Retina (tissue), 1 donor: ENCODE measurements at regions not wholly inside any gene's neighbourhood (a gene's known extent, or its start where the extent isn't known, plus 50 kb on each side); places are given as distances from the start of the nearest gene placed in this dataset.

Experiments
- DNase-seq: peaks from one replicate; pipeline ENCODE4 v3.0.0-alpha.2; 2016

DNA sequence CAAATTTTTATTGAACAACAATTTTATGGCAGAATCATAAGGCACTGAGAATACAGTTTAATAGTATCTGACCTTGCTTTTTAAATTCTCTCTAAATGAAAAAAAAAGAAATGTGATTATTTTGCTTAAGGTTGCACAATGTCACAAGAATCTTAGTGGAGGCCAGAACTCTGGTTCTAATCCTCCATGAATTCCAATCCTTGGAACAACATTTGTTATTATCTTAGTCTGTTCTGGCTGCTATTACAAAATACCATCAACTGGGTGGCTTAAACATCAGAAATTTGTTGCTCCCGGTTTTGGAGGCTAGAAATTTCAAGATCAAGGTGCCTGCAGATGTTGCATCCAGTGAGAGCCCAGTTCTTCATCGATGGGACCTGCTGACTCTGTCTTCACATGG lies 158.2 kb upstream of the POM121L12 start:
- DNase-seq, result no peak

DNA sequence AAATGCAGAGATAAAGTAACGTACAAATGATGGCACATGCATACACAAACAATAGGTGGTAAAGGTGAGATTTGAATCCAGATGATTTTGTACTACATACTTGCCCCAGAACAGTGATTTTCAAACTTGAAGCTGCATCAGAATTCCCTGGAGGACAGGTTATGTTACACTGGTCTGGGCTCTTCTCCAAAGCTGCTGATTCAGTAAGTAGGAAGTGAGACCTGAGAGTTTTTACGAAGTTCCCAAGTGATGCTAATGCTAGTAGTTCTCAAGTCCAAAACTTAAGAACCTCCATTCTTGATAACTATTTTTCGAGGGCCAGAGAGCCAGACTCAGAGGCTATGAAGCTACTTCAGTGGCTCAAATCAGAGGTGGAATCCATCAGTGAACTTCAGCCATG lies 159.0 kb upstream of the POM121L12 start:
- no peak for DNase-seq

DNA sequence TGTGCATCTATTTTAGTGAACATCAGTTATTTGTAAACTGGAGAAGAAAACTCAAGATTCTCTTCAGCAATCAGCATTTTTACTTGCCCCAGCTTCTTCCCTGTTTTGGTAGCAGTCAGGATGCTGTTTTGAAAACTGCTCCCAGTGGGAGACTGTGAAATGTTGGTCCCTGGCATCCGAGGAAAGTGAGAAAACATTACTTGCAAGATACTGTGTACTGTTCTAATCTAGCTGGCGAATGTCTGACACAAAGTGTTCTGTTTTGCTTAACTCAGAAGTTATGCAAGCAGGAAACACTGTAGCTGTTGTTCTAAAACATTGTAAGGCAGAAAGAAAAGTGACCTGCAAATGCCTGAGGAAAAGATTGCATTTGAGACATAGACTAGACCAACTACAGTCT lies 171.8 kb upstream of the POM121L12 start:
- no peak for DNase-seq

DNA sequence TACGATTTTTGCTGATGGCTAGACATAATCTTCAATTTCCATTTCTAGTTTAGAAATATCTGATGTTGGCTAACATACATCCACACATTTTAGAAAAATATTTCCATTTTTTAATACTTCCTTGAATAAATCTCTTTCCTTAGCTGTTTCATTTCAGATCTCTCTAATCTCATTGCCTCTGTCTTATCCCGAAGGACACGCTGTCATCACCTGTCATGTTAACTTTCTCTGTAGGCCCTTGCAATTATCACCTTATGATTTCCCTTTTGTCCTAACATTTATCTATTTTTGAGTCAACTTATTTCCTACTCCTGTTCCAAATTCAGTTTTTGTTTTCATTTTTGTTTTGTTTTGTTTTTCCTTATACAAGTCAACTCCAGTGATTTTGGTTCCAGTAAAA lies 173.1 kb upstream of the POM121L12 start:
- no peak for DNase-seq

DNA sequence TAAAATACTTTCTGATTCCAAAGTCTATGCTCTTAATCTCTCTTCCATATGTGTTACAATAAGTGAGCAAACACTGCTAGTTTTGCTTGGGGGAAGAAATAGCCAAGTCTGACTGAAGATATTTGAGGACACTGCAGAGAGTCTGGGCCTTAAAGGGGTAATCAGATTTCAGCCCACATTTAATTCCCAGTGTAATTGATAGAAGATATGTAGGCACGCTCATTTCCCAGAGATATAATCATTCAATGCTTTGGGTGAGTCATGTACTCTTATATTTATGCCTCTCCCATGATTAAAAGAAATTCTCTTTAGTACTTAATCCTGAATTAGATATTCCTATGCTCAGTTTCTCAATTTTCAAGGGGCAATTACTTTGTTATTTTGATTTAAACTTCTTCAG lies 178.1 kb upstream of the POM121L12 start:
- no peak for DNase-seq

DNA sequence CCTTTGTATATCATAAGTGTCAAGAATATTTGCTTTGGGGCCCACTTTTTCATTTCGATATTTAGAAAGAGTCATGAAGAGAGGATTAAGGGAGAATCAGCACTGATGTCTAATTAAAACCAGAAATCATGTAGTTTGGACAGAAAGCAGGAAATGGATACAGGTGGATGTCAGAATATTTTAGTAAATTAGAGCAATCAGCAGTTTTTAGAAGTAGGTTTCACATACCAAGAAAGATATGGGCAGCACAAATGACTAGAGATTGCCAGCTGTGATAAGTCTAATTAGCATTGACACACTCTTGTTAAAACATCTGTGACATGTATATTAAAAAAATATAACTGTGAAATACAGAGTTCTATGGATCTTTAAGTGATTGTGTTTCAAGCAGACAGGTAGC lies 180.8 kb upstream of the POM121L12 start:
- DNase-seq, result no peak

DNA sequence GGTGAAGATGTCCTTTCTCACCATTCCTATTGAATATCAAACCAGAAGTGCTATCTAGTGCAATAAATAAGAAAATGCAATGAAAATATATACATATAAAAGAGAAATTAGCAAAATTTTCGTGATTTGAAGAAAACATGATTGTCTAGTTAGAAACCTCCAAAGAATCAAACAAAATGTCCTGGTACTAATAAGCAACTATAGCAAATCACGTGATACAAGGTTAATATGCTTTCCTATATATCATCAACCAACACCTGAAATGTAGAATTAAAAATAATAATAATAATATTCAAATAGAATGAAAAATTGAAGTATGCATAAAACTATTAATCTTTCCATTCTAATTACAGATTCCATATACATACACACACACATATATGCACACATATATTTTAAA lies 183.9 kb upstream of the POM121L12 start:
- no peak for DNase-seq

DNA sequence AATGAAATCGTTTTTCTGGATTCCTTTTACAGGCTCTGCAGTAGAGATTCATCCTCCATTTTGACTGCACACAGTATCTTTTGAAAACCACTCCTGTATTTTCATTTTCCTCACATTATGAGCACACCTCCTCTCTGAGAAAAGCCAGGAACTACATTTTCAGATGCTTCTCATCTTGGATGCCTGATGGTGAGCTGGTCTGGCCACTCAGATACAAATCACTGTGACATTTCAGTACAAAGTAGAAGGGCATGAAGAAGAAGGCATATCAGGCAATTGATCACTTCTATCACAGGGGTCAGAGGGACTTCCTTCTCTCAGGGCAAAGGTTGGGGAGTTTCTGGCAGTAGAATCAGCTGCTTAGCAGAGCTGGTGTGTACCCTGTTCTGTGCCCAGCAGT lies 192.0 kb upstream of the POM121L12 start:
- no peak for DNase-seq

DNA sequence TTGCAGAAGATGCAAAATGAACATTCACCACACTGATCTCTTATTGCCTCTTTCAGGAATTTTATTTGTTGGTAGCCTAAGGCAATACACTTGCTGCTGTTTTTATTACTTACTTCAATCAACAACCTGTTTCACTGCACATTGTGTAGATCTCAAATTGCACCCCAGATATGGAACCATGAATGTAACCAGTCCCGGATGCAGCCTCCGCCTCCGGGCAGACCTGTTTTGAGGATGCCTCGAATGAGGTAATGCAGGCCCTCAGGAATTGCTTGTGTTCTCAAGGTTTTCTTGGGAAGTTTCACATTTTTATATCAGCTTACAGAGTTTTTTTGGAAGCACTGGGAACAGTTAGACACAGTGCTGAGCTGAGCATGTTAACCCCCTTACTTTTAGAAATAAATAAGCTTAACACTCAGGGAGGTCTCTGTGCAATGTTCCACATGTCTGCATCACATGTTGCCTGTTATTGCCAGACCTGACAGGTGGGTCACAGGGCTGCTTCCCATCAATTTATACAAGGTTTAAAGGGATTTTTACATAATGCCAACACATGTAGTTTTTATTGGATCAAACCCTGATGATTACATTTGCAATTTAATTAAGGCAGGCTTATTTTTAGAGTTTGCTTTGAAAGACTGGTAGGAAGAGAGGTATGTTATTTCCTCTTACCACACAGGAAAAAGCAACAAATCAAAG lies 193.1 kb upstream of the POM121L12 start:
- DNase-seq, result no peak

DNA sequence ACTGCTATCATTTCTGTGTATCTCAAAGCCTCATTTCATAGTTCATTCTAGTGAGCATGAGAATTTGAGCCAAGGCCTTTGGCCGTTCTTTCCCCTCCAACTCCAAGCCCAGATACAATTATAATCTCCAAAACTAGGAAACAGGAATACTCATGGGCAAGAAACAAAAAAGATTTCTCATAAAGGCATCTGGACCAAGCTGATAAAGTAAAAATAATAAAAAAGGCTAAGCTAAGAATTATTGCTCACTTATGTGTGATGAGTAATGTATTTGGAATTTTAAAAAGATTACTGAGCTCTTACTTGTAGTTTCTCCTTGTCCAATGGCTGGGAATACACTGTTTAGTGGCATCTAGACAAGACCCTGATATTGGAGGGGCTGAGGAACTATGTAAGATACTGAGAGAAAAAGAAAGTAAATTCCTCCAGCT lies 196.4 kb upstream of the POM121L12 start:
- DNase-seq, result no peak

DNA sequence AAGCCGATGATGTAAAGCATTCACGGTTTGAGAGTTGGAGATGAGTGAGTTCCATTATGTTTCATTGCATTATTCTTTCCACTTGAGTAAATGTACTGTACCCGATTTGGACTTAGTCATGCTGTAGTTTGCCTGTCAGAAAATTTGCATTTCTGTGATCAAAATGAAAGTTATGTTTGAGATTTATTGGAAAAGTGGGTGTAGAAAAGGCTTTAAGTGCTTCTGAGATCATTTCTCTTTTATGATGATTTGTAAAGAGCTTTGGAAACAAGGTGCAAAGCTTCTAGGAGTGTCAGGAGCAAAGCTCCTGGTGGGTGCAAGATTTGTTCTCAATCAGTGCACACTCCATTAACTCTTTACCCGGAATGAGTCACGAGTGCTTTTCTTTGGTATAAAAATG lies 204.1 kb upstream of the POM121L12 start:
- no peak for DNase-seq

DNA sequence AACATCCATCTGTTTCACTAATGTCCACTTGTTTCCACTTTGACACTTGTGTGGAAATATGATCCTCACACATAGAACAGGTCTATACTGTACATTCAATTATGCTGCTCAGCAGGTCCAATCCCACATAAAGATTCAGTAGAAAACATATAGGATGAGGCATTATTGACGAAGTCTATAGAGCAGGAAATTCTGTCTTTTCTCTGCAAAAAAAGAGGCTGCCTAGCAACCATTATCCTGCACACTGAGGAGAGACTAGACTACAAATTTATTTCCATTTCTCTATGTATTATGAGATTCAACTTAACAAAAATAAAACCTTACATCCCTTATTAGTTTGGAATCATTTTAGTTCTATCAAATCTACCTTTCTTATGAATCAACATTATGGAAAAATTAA lies 204.6 kb upstream of the POM121L12 start:
- no peak for DNase-seq

DNA sequence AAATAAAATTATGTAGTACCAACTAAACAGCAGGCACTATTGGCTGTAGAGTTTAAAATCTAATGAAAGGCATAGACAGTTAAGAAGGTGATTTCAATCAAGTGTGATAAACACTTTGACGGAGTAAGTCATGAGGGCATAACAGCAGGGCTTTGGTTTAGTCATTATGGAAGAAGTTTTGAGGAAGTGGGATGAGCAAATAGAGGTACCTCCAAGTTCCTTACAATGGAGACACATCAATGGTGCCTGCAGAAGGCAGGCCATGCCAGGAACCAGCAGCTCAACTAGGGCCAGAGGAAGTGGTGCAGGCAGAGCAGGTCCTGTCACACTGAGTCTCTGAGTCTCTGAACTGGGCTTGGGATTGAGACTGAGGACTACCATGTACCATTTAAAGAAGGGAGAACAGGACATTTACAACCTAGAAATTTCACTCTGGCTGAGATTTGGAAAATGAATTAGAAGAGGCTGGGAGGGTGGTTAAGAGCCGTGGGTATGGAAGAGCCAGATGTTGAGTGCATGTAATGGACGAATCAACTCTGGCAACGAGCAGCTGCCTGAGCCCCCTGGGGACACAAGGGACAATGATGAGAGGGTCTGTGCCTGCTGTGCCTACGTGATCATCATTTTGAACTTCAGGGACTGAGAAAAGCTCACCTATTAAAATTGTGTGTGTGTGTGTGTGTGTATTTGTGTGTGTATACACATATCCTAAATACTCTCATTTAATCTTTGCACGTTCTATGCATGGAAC lies 208.7 kb upstream of the POM121L12 start:
- no peak for DNase-seq

DNA sequence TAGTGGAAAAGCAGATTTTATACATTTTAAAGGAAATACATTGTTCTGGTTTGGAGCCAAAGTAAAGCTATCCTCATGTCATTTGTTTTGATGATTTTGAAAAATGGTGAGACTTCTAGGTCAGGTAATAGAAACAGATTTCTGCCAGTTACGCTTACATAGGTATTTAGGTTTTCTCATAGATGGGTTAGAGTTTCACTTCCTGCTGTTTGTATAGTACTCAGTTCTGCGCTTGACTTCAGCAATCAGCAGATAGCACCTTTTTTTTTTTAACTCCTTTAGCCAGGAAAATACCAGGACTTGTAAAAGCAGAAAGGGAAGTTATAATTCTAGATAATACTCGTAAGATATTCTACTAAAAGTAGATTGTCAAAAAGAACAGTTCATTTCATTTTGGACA lies 209.8 kb upstream of the POM121L12 start:
- DNase-seq, result no peak

DNA sequence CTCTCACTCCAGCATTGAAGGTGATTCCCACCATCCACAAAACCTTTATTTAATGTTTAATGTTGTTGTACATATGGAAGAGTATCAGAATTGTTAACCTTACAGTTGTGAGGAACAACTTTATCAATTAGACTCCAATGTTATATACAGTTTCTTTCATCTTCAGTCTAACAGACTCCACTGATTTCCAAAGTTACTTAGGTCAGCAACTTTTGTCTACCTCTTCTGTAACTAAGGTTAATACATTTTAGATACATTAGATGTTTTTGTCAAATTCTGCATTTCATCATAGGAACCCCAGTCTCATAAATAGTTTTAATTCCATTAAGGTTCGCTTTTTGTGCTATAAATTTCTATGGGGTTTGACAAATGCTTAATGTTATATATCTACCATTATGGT lies 223.9 kb upstream of the POM121L12 start:
- no peak for DNase-seq

DNA sequence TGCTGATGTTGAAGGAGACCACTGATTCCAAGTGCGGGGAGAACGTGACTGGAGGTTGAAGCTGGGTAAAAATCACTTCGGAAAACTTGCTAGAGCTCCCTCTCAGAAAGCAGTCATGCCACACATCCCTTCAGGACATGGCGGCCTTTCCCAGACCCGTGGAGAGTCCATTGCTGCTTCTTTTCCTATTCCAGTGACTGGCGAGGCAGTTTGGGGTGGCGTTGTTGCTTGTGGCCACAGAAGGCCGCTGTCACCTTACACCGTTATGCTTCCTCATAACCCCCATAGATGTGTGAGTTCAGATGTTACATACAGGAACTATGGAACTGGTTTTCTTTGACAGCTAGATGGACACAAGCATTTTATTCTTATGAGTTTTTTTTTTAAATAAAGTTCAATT lies 235.6 kb upstream of the POM121L12 start:
- DNase-seq, result no peak

DNA sequence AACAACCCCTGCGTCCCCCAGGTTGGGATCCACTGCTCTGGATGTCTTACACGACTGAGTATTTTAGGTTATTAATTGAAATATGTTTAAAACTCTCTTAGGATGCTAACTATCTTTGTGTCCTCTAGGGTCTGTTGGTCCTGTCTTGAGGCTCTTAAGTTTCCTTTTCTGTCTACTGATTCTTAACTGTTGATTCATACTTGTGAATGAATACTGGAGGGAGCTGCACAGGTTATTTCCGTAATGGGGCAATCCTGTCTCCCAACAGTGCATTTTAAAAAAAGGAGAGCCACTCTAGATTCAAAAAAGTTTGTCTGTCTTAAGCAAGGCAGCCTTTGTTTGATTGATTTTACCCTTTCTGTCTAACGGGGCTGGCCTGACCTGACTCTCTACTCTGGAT lies 237.6 kb upstream of the POM121L12 start:
- no peak for DNase-seq

DNA sequence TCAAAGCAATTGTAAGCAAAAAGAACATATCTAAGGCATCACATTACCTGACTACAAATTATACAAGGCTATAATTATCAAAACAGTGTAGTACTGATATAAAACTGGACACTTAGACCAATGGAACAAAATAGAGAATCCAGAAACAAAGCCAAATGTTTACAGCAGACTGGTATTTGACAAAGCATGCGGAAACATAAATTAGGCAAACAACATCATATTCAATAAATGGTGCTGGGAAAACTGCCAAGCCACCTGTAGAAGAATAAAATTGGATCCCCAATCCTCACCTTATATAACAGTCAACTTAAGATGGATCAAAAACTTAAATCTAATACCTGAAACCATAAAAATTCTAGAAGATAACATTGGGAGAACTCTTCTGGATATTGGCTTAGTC lies 240.8 kb upstream of the POM121L12 start:
- no peak for DNase-seq

DNA sequence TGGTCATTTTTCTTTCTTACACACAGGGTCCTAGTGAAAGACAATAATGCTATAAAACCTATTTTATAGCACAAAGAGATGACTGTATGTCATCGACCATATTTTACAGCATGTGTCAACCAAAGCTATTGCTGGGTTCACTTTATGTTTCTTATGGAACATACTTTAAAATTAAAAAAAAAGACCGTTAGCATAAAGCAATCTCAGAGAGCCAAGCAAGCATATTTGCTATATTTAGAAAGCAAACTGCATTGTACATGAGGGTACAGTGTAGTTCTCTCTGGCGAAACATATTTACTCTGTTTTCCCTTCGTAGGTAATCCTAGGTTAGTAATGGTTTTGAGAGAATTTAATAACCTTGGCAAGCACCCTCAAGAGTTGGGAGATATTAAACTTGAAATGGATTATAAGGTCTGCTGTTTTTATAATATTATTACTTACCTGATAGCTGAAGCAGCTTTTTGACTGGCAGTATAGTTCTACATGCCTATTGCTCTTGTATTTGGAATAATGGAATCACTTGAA lies 244.2 kb upstream of the POM121L12 start:
- DNase-seq, result no peak

DNA sequence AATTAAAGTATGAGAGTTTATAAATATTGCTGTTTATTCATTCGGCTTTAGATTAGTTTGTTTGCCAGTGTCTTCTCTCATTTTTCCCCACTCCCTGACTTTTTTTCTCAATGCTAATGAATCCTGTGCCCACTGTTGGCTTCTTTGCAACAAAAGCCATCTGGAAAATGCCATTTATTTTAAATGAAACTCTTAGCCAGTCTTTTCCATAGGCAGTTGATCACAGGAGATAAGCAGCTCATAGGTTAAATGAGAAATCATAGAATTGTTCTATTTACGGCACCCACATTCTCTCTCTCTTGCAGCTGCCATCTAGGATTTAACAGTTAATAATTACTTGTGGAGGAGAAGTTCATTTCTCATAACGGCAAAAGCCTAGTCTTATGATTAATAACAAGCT lies 249.3 kb upstream of the POM121L12 start:
- no peak for DNase-seq

DNA sequence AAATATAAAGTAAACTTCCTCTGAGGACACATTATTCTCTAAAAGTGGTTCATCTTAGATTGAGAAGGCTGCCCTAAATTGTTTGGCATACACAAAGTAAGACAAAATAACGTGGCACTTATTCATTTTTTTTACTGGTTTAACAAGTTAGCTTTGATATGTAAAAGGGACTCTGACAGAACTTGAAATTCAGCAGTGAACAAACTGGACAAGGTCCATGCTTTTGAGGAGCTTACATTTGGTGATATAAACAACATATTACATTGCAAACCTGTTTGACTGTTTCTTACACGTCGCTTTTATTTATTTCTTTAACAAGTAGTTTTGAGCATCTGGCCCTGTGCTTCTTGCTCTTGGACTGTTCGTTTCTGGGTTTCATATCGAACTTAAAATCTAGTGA lies 253.1 kb upstream of the POM121L12 start:
- DNase-seq, result no peak

DNA sequence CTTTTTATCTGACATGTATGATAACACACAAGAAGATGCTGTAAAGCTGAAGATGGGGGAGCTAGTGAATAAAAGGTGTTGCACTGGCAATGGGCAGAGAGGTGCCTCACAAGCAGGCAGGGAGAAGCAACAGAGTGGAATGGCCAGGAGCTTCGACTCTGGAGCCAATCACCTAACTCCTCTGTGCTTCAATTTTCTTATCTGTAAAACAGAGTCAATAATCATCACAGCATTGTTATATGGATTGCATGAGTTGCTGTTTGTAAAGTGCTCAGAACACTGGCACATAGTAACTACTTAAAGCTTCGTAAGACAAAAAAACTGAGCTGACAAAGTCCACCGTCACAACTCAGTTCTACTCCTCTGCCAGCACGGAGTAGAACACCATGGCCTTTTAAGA lies 254.2 kb upstream of the POM121L12 start:
- DNase-seq, result no peak

DNA sequence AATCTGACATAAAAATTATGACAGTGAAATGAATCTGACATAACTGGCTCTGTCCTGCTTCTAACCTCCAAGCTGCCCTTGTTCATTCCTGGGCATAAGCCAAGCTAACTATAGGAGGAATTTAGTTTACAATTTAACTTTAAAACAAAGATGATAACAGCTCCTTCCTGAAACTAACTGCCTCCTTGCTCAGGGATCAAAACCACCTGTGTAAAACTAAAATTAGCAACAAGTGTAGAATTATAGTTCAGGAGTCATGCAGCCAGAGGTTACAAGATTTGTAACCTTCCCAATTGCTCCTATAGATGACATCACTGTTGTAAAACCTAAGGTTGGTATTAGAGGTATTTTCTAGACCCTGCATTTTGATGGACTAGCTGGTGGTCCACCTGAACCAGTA lies 256.4 kb upstream of the POM121L12 start:
- DNase-seq, result no peak

DNA sequence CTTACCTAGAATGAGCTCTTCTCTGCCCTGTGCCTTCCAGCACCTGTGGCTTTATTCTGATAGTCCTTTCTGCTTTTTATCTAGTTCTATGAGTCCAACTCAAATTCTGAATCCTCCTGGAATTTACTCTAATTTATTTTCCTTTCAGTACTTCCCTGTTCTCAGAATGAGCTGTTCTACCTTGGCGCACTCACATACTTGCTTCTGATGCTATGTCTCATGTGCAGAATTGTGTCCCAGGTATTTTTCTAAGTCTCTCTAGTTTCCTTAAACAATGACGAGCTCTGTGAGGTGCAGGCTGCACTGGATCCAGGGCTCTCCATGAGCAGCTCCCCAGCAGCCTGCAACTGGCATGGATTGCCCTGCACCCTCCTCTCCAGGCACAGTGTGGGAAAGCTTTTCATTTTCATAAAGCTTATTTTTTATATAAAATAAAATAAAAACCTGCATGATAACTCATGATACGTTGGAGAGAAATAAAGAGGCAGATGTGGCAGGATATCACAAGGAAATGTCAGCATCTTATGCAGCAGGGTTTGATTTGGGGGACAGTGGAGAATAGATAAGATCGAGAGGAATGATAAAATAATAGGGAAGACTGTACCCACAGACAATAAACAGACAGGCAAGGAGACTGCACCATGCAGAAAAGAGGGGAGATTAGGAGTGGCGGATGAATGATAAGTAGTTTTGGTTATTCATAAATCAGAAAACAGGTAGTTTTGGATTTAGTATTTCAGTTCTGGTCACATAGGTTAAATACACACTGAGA lies 258.2 kb upstream of the POM121L12 start:
- DNase-seq, result no peak
